ENCODE measurements at regions not wholly inside any gene's neighbourhood (a gene's known extent, or its start where the extent isn't known, plus 50 kb on each side); places are given as distances from the start of the nearest gene placed in this dataset. TPM values are rescaled to one million over a fixed set of nuclear protein-coding genes. Genes with fewer than 3 reads are reported as not detected.

- Histone ChIP-seq H3K36me3 (ENCODE audit: control insufficient read depth in 4 of 4, insufficient read depth in 4 of 4, low read length in 4 of 4) (no peaks in the 10 kb centered on the region), H3K9ac (ENCODE audit: insufficient read depth in 1 of 2, low read length in 2 of 2) (no peak overlapping the region), H3K4me1 (ENCODE audit: control insufficient read depth in 5 of 5, insufficient read depth in 5 of 5, low read length in 5 of 5) (peaks cover 0 to 11% (median 0%) of the 10 kb centered on the region in 5 donors), H3K4me3 (no peak overlapping the region), H3K27me3 (ENCODE audit: control insufficient read depth in 3 of 3, insufficient read depth in 3 of 3, low read length in 2 of 3) (no peaks in the 10 kb centered on the region), H3K9me3 (ENCODE audit: control insufficient read depth in 4 of 4, insufficient read depth in 3 of 4, low read length in 3 of 4) (no peaks in the 10 kb centered on the region), H3K27ac (ENCODE audit: low read depth in 1 of 2, low read length in 1 of 2) (no peak overlapping the region)
- no peak for ATAC-seq (ENCODE audit: insufficient read depth, low FRiP score)
- 82 to 91% methylated on average over 6 of the region's 6 CpGs for WGBS, 2 donors
- no peak for DNase-seq
- TF ChIP-seq CTCF (IDR thresholded peaks at IDR 0.05; ENCODE audit: control extremely low read depth, extremely low read depth) = no peak
Measured at GRCh38 chr1:115925467-115925866, 50.8 kb upstream of the SLC22A15 start.

Small RNA genes in the stretch of these regions (small RNA-seq; reads per million reads assigned to genes)
- gene AL357137.1 (ENCODE audit: low replicate concordance) = not detected

Measured in lung (tissue), 12 donors.